ENCODE measurements at regions not wholly inside any gene's neighbourhood (a gene's known extent, or its start where the extent isn't known, plus 50 kb on each side); places are given as distances from the start of the nearest gene placed in this dataset.

DNA sequence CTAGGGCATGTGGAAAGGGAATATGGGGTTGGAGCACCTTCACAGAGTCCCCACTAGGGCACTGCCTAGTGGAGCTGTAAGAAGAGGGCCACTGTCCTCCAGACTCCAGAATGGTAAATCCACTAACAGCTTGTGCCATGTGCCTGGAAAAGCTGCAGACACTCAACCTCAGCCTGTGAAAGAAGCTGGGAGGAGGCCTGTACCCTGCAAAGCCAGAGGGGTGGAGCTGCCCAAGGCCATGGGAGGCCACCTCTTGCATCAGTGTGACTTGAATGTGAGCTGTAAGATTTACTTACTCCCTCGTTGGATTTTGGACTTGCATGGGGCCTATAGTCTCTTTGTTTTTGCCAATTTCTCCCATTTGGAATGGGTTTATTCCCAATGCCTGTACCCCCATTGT lies 705.2 kb upstream of the ROBO1 start:
- TF ChIP-seq POLR2A (IDR thresholded peaks at IDR 0.05; ENCODE audit: low read depth, low read length) (no peak), POLR2AphosphoS5 (IDR thresholded peaks at IDR 0.05; ENCODE audit: low read depth, low read length) (no peak)
